ENCODE measurements at regions not wholly inside any gene's neighbourhood (a gene's known extent, or its start where the extent isn't known, plus 50 kb on each side); places are given as distances from the start of the nearest gene placed in this dataset.

- no peaks in the 10 kb centered on the region for H3K27me3 ChIP-seq
Observed at GRCh38 chr14:101034986-101035385, 131.5 kb upstream of the RTL1 start.

GRCh38 chr14:101035466-101036225 is 132.1 kb upstream of the RTL1 start:
- intact Hi-C loops (cut with DNase I), result no loop called here
- TF ChIP-seq, protein P1, sequence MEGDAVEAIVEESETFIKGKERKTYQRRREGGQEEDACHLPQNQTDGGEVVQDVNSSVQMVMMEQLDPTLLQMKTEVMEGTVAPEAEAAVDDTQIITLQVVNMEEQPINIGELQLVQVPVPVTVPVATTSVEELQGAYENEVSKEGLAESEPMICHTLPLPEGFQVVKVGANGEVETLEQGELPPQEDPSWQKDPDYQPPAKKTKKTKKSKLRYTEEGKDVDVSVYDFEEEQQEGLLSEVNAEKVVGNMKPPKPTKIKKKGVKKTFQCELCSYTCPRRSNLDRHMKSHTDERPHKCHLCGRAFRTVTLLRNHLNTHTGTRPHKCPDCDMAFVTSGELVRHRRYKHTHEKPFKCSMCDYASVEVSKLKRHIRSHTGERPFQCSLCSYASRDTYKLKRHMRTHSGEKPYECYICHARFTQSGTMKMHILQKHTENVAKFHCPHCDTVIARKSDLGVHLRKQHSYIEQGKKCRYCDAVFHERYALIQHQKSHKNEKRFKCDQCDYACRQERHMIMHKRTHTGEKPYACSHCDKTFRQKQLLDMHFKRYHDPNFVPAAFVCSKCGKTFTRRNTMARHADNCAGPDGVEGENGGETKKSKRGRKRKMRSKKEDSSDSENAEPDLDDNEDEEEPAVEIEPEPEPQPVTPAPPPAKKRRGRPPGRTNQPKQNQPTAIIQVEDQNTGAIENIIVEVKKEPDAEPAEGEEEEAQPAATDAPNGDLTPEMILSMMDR (IDR thresholded peaks at IDR 0.05), result no peak
- no peak overlapping the region for H3K9ac ChIP-seq (ENCODE audit: low read depth in 2 of 2, low read length in 2 of 2)
- no peak overlapping the region for H3K4me3 ChIP-seq
- H3K27ac ChIP-seq, result no peak overlapping the region
- no peak for DNase-seq
- H3K36me3 ChIP-seq, result no peaks in the 10 kb centered on the region
- H3K9me3 ChIP-seq, result no peaks in the 10 kb centered on the region
- no peaks in the 10 kb centered on the region for H3K27me3 ChIP-seq
- H3K4me1 ChIP-seq, result no peaks in the 10 kb centered on the region

More at GRCh38 chr14:101034986-101035385, 131.5 kb upstream of the RTL1 start:
- Histone ChIP-seq H3K27ac (no peak overlapping the region), H3K36me3 (no peaks in the 10 kb centered on the region), H3K9me3 (no peaks in the 10 kb centered on the region), H3K4me1 (no peaks in the 10 kb centered on the region), H3K9ac (ENCODE audit: low read depth in 2 of 2, low read length in 2 of 2) (no peak overlapping the region), H3K4me3 (no peak overlapping the region)
- no peak for DNase-seq
- TF ChIP-seq, protein P1 (IDR thresholded peaks at IDR 0.05), result no peak
- intact Hi-C loops (cut with DNase I), result no loop called here

DNA sequence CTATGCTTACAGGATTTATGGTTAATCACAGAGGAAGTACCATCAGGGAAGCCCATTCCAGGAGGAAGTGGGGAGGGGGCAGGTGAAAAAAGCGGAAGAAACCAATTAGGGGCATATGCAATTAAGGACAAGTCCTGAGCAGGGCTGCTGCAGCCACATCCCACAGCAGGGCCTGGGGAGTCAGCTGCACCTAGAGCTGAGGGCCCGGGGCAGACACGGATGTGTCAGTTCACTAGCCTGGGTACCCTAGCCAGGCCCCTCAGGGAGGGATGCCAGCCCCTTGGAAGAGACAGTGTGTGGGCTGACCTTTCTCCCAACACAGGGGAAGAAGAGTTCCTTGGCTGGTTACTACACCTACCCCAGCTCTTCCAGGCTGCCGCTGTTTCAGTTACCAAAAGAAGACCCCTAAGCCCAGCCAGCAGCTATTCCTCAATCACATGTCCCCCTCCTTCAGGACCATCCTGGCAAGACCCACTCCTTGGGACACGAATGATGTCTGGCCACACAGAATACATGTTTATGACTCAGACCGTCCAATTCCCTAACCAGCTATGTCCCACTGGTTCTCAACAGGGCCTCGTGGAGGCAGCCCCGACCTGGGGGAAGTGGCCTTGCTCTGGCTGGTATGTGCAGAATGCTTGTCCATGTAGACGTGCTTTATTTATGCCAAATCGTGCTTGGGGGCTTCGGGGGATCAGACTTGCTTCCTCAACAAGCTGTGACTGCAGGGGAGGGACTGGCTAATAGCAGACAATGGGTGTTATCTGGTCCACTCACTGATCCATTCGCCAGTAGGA is 133.7 kb upstream of the RTL1 start:
- DNase-seq, result no peak
- Histone ChIP-seq H3K4me1 (no peaks in the 10 kb centered on the region), H3K27ac (no peak overlapping the region), H3K9ac (ENCODE audit: low read depth in 2 of 2, low read length in 2 of 2) (no peak overlapping the region), H3K36me3 (no peaks in the 10 kb centered on the region), H3K27me3 (no peaks in the 10 kb centered on the region), H3K9me3 (no peaks in the 10 kb centered on the region), H3K4me3 (no peak overlapping the region)
- intact Hi-C loops (cut with DNase I), result no loop called here
- TF ChIP-seq, protein P1 (IDR thresholded peaks at IDR 0.05), result no peak

DNA sequence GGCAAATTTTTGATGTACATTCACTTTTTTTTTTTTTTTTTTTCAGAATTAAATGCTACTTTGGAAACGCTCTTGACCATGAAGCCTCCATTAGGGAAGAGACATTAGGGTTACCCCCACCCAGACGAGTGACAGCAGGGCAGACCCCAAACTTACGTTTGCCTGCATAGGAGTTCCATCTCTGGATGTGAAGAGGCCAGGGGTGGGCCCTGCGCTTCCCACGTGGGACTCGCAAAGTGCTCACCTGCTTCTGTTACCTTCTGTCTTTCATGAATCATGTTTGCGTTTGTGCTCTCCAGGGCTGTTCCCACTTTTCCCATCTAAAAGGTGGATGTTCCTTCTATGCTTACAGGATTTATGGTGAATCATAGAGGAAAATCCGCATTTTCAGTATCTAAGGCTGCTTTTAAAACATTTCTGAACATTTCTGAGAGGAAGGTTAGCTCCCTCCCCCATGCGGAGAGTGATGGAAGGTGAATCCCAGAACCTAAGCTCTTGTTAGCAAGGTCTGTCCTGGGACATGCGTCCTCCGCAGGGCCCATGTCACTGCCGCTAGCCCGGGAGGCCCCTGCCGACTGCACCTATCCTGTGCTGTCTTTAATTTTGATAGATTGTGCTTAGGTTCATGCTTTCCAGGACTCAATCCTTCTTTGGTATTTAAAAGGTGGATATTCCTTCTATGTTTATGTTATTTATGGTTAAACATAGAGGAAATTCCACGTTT is 135.7 kb upstream of the RTL1 start:
- TF ChIP-seq, protein P1 (IDR thresholded peaks at IDR 0.05), result no peak
- Histone ChIP-seq H3K9me3 (no peaks in the 10 kb centered on the region), H3K27me3 (no peaks in the 10 kb centered on the region), H3K36me3 (no peaks in the 10 kb centered on the region), H3K4me1 (no peaks in the 10 kb centered on the region), H3K4me3 (no peak overlapping the region), H3K27ac (no peak overlapping the region), H3K9ac (ENCODE audit: low read depth in 2 of 2, low read length in 2 of 2) (no peak overlapping the region)
- intact Hi-C loops (cut with DNase I), result no loop called here
- no peak for DNase-seq

GRCh38 chr14:101039755-101040138 is 136.2 kb upstream of the RTL1 start:
- Histone ChIP-seq H3K27ac (no peak overlapping the region), H3K36me3 (no peaks in the 10 kb centered on the region), H3K27me3 (no peaks in the 10 kb centered on the region), H3K4me1 (no peaks in the 10 kb centered on the region), H3K9me3 (no peaks in the 10 kb centered on the region), H3K9ac (ENCODE audit: low read depth in 2 of 2, low read length in 2 of 2) (no peak overlapping the region), H3K4me3 (no peak overlapping the region)
- no peak for DNase-seq
- TF ChIP-seq, protein P1 (IDR thresholded peaks at IDR 0.05), result no peak
- intact Hi-C loops (cut with DNase I), result no loop called here

All from colonic mucosa (tissue), 4 donors.